IPS DF 6.9 (cell line): ENCODE measurements at regions not wholly inside any gene's neighbourhood (a gene's known extent, or its start where the extent isn't known, plus 50 kb on each side); places are given as distances from the start of the nearest gene placed in this dataset.

Experiments used
- DNase-seq: peaks from one replicate; pipeline ENCODE4 v3.0.0-alpha.2; 2013; ENCODE audit warnings: low read depth, low spot score
- H3K27ac ChIP-seq: one replicate; pipeline ENCODE4 v1.5.1; 2013; ENCODE audit warnings: low read length, control low read depth
- H3K27me3 ChIP-seq: 2 replicates; pipeline ENCODE4 v1.6.1; 2013; ENCODE audit warnings: mild to moderate bottlenecking, low read length; ENCODE audit not compliant: control insufficient read depth, insufficient read depth
- H3K36me3 ChIP-seq: 2 replicates; pipeline ENCODE4 v1.6.1; 2013; ENCODE audit warnings: low read length; ENCODE audit not compliant: control insufficient read depth, insufficient read depth
- H3K4me1 ChIP-seq: 2 replicates; pipeline ENCODE4 v1.6.1; 2013; ENCODE audit warnings: low read length; ENCODE audit not compliant: control insufficient read depth, insufficient read depth
- H3K4me3 ChIP-seq: 2 replicates; pipeline ENCODE4 v1.5.1; 2013; ENCODE audit warnings: mild to moderate bottlenecking, low read length
- H3K9me3 ChIP-seq: 2 replicates; pipeline ENCODE4 v1.6.1; 2013; ENCODE audit warnings: low read length, inconsistent platforms; ENCODE audit not compliant: control insufficient read depth, insufficient read depth
- WGBS: extraction: QIAGEN DNeasy Blood & Tissue Kit; methylation state at CpG from one replicate; pipeline ENCODE4 v1.1.7; 2013; ENCODE audit warnings: mixed read lengths, missing lambda C conversion rate; ENCODE audit not compliant: insufficient read length, insufficient coverage; 5-methylcytosine and 5-hydroxymethylcytosine counted together

GRCh38 chr13:48859272-48860105 is 116.2 kb upstream of the FNDC3A start:
- Histone ChIP-seq H3K27ac (no peak overlapping the region), H3K4me3 (no peak overlapping the region), H3K36me3 (no peaks in the 10 kb centered on the region), H3K9me3 (no peaks in the 10 kb centered on the region), H3K27me3 (no peaks in the 10 kb centered on the region), H3K4me1 (peaks cover 2% of the 10 kb centered on the region; the same call in 1 of the 2 replicates)
- no CpG with 5 or more reads among the region's 3 CpGs for WGBS
- DNase-seq: no peak

GRCh38 chr13:48860364-48860763 is 115.3 kb upstream of the FNDC3A start:
- no peak overlapping the region for H3K27ac ChIP-seq

GRCh38 chr13:48862572-48862971 is 113.1 kb upstream of the FNDC3A start:
- Histone ChIP-seq H3K27ac (no peak overlapping the region), H3K4me3 (no peak overlapping the region), H3K4me1 (peaks cover 2% of the 10 kb centered on the region; the same call in 1 of the 2 replicates), H3K27me3 (no peaks in the 10 kb centered on the region), H3K36me3 (no peaks in the 10 kb centered on the region), H3K9me3 (no peaks in the 10 kb centered on the region)
- no peak for DNase-seq
- no CpG with 5 or more reads among the region's 3 CpGs for WGBS

More at GRCh38 chr13:48860364-48860763, 115.3 kb upstream of the FNDC3A start:
- no peaks in the 10 kb centered on the region for H3K9me3 ChIP-seq
- H3K27me3 ChIP-seq: no peaks in the 10 kb centered on the region
- WGBS: no CpG with 5 or more reads among the region's 1 CpG
- H3K4me3 ChIP-seq: no peak overlapping the region
- H3K36me3 ChIP-seq: no peaks in the 10 kb centered on the region
- DNase-seq: no peak
- peaks cover 2% of the 10 kb centered on the region; the same call in 1 of the 2 replicates for H3K4me1 ChIP-seq

- no peaks in the 10 kb centered on the region for H3K27me3 ChIP-seq
- no peaks in the 10 kb centered on the region for H3K36me3 ChIP-seq
- no peak overlapping the region for H3K27ac ChIP-seq
- no peaks in the 10 kb centered on the region for H3K9me3 ChIP-seq
- DNase-seq: no peak
- peaks cover 2% of the 10 kb centered on the region; the same call in 1 of the 2 replicates for H3K4me1 ChIP-seq
- no peak overlapping the region for H3K4me3 ChIP-seq
These were observed 111.6 kb upstream of the FNDC3A start for GRCh38 chr13:48864100-48864499.

GRCh38 chr13:48866249-48866648 is 109.5 kb upstream of the FNDC3A start:
- no peaks in the 10 kb centered on the region for H3K36me3 ChIP-seq
- H3K27ac ChIP-seq: no peak overlapping the region
- no peak overlapping the region for H3K4me3 ChIP-seq
- DNase-seq: no peak
- H3K27me3 ChIP-seq: no peaks in the 10 kb centered on the region
- WGBS: no CpG with 5 or more reads among the region's 6 CpGs
- H3K4me1 ChIP-seq: no peaks in the 10 kb centered on the region
- no peaks in the 10 kb centered on the region for H3K9me3 ChIP-seq

GRCh38 chr13:48873081-48873480 is 102.6 kb upstream of the FNDC3A start:
- Histone ChIP-seq H3K4me1 (peaks cover 9% of the 10 kb centered on the region), H3K27ac (no peak overlapping the region), H3K27me3 (peaks cover 15% of the 10 kb centered on the region; the same call in 1 of the 2 replicates), H3K36me3 (no peaks in the 10 kb centered on the region), H3K4me3 (no peak overlapping the region), H3K9me3 (no peaks in the 10 kb centered on the region)
- no CpG with 5 or more reads among the region's 1 CpG for WGBS
- no peak for DNase-seq

GRCh38 chr13:48873587-48873986 is 102.1 kb upstream of the FNDC3A start:
- Histone ChIP-seq H3K4me3 (no peak overlapping the region), H3K4me1 (peaks cover 9% of the 10 kb centered on the region), H3K36me3 (no peaks in the 10 kb centered on the region), H3K27me3 (peaks cover 15% of the 10 kb centered on the region; the same call in 1 of the 2 replicates), H3K9me3 (no peaks in the 10 kb centered on the region), H3K27ac (no peak overlapping the region)
- no CpG with 5 or more reads among the region's 2 CpGs for WGBS
- peak; percentile 27 for DNase-seq

- peaks cover 15% of the 10 kb centered on the region; the same call in 1 of the 2 replicates for H3K27me3 ChIP-seq
- no peaks in the 10 kb centered on the region for H3K36me3 ChIP-seq
- H3K4me1 ChIP-seq: peaks cover 9% of the 10 kb centered on the region
- H3K27ac ChIP-seq: no peak overlapping the region
- no peaks in the 10 kb centered on the region for H3K9me3 ChIP-seq
- H3K4me3 ChIP-seq: no peak overlapping the region
- WGBS: no CpG with 5 or more reads among the region's 3 CpGs
- no peak for DNase-seq
These were observed 101.5 kb upstream of the FNDC3A start for GRCh38 chr13:48874165-48874564.

GRCh38 chr13:48875047-48875446 is 100.7 kb upstream of the FNDC3A start:
- Histone ChIP-seq H3K9me3 (no peaks in the 10 kb centered on the region), H3K36me3 (no peaks in the 10 kb centered on the region), H3K27ac (no peak overlapping the region), H3K4me3 (no peak overlapping the region), H3K4me1 (peaks cover 9% of the 10 kb centered on the region), H3K27me3 (peaks cover 18% of the 10 kb centered on the region; the same call in 1 of the 2 replicates)
- no CpG with 5 or more reads among the region's 4 CpGs for WGBS
- DNase-seq: no peak

- DNase-seq: peak; percentile 22
- Histone ChIP-seq H3K27me3 (peaks cover 18% of the 10 kb centered on the region; the same call in 1 of the 2 replicates), H3K4me3 (no peak overlapping the region), H3K9me3 (no peaks in the 10 kb centered on the region), H3K27ac (no peak overlapping the region), H3K4me1 (peaks cover 9% of the 10 kb centered on the region), H3K36me3 (no peaks in the 10 kb centered on the region)
These were observed 99.4 kb upstream of the FNDC3A start for GRCh38 chr13:48876289-48876688.

- H3K27me3 ChIP-seq: peaks cover 15% of the 10 kb centered on the region; the same call in 1 of the 2 replicates
- H3K4me1 ChIP-seq: peaks cover 5% of the 10 kb centered on the region
- no peaks in the 10 kb centered on the region for H3K9me3 ChIP-seq
- no peak overlapping the region for H3K27ac ChIP-seq
- DNase-seq: no peak
- no peak overlapping the region for H3K4me3 ChIP-seq
- no CpG with 5 or more reads among the region's 2 CpGs for WGBS
- H3K36me3 ChIP-seq: no peaks in the 10 kb centered on the region
These were observed 96.3 kb upstream of the FNDC3A start for GRCh38 chr13:48879432-48879831.
